CD4-positive, alpha-beta T cell (primary cell): ENCODE measurements at regions not wholly inside any gene's neighbourhood (a gene's known extent, or its start where the extent isn't known, plus 50 kb on each side); places are given as distances from the start of the nearest gene placed in this dataset.

Experiments used
- ATAC-seq: fragments of 200-7000 bp; cut with Tn5 transposase; one replicate; pipeline ENCODE4 v1.10.0; 2022; ENCODE audit warnings: mild to moderate bottlenecking; ENCODE audit not compliant: poor library complexity
- CTCF ChIA-PET: fragments of 350-600 bp; sonication (Branson Sonifier 250); formaldehyde crosslinking; loops from one replicate; lab custom pipeline; 2021; ENCODE audit warnings: antibody characterized with exemption, inconsistent platforms; lab: Charles Lee
- POLR2A ChIA-PET: fragments of 350-600 bp; sonication (Branson Sonifier 250); formaldehyde crosslinking; loops from one replicate; lab custom pipeline; 2021; ENCODE audit warnings: antibody characterized with exemption, inconsistent platforms; lab: Charles Lee
- DNase-seq, 14 experiments: peaks; one replicate each; pipeline ENCODE4 v3.0.0-alpha.2; 2013 to 2020; ENCODE audit warnings: mixed read lengths in 2 of 14
- H3K27ac ChIP-seq, 2 donors: one replicate each; pipeline versions ENCODE4 v1.5.1 to v1.7.0; 2013; ENCODE audit warnings: low read length in 2 of 2, low read depth in 1 of 2, mild to moderate bottlenecking in 1 of 2
- H3K27me3 ChIP-seq, 2 experiments: 1 replicate in 1 of 2; 2 replicates in 1 of 2; pipeline versions ENCODE4 v1.6.1 to v1.7.0; 2013; ENCODE audit warnings: low read length in 2 of 2, control low read depth in 1 of 2, mild to moderate bottlenecking in 1 of 2, moderate library complexity in 1 of 2; ENCODE audit not compliant: insufficient read depth in 2 of 2, control insufficient read depth in 1 of 2
- H3K36me3 ChIP-seq: one replicate; pipeline ENCODE4 v1.6.1; 2013; ENCODE audit warnings: low read length, control low read depth; ENCODE audit not compliant: insufficient read depth
- H3K4me1 ChIP-seq: one replicate; pipeline ENCODE4 v1.6.1; 2013; ENCODE audit warnings: low read length, control low read depth; ENCODE audit not compliant: insufficient read depth
- H3K4me3 ChIP-seq: one replicate; pipeline ENCODE4 v1.5.1; 2013; ENCODE audit warnings: mild to moderate bottlenecking, low read length, moderate library complexity
- H3K9me3 ChIP-seq, 2 experiments: 1 replicate in 1 of 2; 2 replicates in 1 of 2; pipeline versions ENCODE4 v1.6.1 to v1.7.0; 2013; ENCODE audit warnings: low read length in 2 of 2, mild to moderate bottlenecking in 2 of 2, control low read depth in 1 of 2, moderate library complexity in 1 of 2; ENCODE audit not compliant: control insufficient read depth in 1 of 2, insufficient read depth in 1 of 2
- H3K27ac Mint-ChIP-seq: one replicate; pipeline ENCODE4 v1.8.0; 2020; ENCODE audit warnings: mixed read lengths
- H3K27me3 Mint-ChIP-seq: one replicate; pipeline ENCODE4 v1.8.0; 2021; ENCODE audit warnings: mixed read lengths
- H3K36me3 Mint-ChIP-seq: one replicate; pipeline ENCODE4 v1.8.0; 2021; ENCODE audit warnings: low read depth, mixed read lengths
- H3K4me1 Mint-ChIP-seq: one replicate; pipeline ENCODE4 v1.8.0; 2021; ENCODE audit warnings: low read depth, mixed read lengths
- H3K4me3 Mint-ChIP-seq: one replicate; pipeline ENCODE4 v1.8.0; 2020; ENCODE audit warnings: mild to moderate bottlenecking, mixed read lengths
- H3K9me3 Mint-ChIP-seq: one replicate; pipeline ENCODE4 v1.8.0; 2020; ENCODE audit warnings: mixed read lengths
- intact Hi-C, 2 experiments: fragments of 100-400 bp; cut with DNase I in 1 of 2; cut with micrococcal nuclease in 1 of 2; formaldehyde crosslinking; loops; one replicate each; pipeline versions ENCODE4 v1.15.1 to v1.9.0; 2023 to 2025; cut with DNase I, micrococcal nuclease
- TF ChIP-seq, protein P1 (sequence below): fragments of 200-600 bp; IDR thresholded peaks from one replicate; pipeline ENCODE4 v1.8.0; 2022; ENCODE audit warnings: antibody characterized with exemption, mild to moderate bottlenecking

DNA sequence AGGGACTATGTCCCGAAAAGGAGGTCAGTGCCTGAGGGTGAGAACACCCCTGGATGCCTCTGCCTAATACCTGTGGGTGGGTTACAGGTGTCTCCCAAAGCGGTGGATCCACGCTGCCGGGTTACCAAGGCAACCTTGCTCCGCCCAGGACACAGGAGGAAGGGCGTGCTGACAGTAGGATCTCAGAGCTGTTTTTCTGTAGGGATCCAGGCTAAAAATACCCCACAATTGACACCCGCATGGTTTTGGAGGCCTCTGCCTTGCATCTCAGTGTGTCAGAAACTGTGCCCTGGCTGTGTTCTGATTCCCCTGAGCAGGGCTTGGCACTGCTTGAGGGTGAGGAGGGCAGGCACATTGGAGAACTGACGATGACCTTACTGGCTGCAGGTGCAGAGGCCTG is 118.0 kb downstream of the IER5 start:
- Mint-ChIP-seq H3K36me3 (no peaks in the 10 kb centered on the region), H3K27me3 (no peaks in the 10 kb centered on the region), H3K4me1 (no peaks in the 10 kb centered on the region), H3K27ac (no peak overlapping the region), H3K9me3 (no peaks in the 10 kb centered on the region), H3K4me3 (no peak overlapping the region)
- no peak for DNase-seq
- intact Hi-C loops = no loop called here
- TF ChIP-seq, protein P1, sequence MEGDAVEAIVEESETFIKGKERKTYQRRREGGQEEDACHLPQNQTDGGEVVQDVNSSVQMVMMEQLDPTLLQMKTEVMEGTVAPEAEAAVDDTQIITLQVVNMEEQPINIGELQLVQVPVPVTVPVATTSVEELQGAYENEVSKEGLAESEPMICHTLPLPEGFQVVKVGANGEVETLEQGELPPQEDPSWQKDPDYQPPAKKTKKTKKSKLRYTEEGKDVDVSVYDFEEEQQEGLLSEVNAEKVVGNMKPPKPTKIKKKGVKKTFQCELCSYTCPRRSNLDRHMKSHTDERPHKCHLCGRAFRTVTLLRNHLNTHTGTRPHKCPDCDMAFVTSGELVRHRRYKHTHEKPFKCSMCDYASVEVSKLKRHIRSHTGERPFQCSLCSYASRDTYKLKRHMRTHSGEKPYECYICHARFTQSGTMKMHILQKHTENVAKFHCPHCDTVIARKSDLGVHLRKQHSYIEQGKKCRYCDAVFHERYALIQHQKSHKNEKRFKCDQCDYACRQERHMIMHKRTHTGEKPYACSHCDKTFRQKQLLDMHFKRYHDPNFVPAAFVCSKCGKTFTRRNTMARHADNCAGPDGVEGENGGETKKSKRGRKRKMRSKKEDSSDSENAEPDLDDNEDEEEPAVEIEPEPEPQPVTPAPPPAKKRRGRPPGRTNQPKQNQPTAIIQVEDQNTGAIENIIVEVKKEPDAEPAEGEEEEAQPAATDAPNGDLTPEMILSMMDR = no peak
- no peak for ATAC-seq
- ChIA-PET CTCF (no interaction called here), POLR2A (no interaction called here)
- Histone ChIP-seq H3K27ac (no peak overlapping the region), H3K4me3 (no peak overlapping the region), H3K9me3 (no peaks in the 10 kb centered on the region), H3K27me3 (no peaks in the 10 kb centered on the region), H3K36me3 (no peaks in the 10 kb centered on the region), H3K4me1 (no peaks in the 10 kb centered on the region)

DNA sequence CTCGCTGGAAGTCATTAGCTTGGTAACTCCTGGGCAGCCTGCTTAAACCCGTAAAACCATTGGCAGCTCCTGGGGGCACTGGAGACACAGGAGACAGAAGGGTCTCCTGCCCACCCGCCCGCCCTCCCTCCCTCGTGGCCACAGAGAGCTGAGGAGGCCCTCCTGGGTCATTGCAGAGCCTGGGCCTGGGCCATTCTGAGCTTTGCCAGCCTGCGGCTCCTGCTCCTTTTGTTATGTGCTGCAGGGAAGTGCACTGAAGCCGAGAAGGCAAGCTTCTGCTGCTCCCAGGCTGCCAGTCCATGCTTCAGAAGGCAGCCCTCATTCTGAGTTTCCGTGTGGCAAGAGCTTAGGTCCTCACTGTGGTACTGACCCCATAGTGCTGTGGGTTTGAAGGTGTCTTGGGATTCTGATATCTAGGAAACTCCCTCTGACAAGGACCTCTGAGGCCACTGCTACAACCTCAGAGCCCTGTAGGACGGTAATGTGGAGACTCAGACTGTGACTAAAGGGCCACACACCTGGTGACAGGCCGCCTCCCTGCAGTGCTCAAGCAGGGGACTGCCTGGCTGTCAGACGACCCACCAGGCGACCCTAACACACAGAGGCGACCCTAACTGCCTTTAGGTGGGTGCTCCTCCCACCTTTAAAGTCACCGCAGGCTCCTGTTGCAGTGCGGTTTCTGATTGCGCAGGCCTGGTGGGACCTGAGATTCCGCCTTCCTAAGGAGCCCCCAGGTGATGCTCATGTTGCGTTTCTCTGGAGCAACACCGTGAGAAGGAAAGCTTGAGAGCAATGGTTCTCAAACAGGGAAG is 118.7 kb downstream of the IER5 start:
- intact Hi-C loops = no loop called here
- no peak overlapping the region for H3K4me3 Mint-ChIP-seq
- no peaks in the 10 kb centered on the region for H3K9me3 Mint-ChIP-seq
- CTCF ChIA-PET = interaction anchor here (1.3 kb wide), 1 partner anchor 17 kb away, joined by 5 read pairs; no protein-coding TSS in a partner anchor
- H3K36me3 Mint-ChIP-seq = no peaks in the 10 kb centered on the region
- ATAC-seq = no peak
- Histone ChIP-seq H3K27ac (no peak overlapping the region), H3K27me3 (no peaks in the 10 kb centered on the region), H3K9me3 (no peaks in the 10 kb centered on the region), H3K36me3 (no peaks in the 10 kb centered on the region), H3K4me1 (no peaks in the 10 kb centered on the region), H3K4me3 (no peak overlapping the region)
- TF ChIP-seq, protein P1 = no peak
- no peak overlapping the region for H3K27ac Mint-ChIP-seq
- H3K27me3 Mint-ChIP-seq = no peaks in the 10 kb centered on the region
- no peak for DNase-seq
- no peaks in the 10 kb centered on the region for H3K4me1 Mint-ChIP-seq
- POLR2A ChIA-PET = no interaction called here

DNA sequence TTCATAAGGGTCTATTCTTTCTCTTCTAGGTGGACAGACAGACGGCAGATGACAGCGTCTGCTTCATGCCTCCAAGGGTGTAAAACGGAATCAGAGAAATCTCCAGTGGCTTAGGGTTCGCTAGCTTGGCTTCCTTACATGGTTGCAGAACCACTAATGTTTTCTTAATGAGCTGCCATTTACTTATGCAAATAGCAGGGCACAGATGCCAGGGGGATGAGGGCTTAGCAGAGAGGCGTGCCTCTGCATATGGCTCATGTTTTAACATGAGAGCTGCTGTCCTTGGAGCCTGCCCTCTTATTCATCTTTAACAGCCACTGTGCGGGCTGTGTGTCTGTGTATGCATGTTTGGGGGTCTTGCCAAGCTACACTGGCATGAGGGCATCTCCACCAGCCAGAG is 119.6 kb downstream of the IER5 start:
- H3K4me1 Mint-ChIP-seq = no peaks in the 10 kb centered on the region
- Histone ChIP-seq H3K27ac (no peak overlapping the region), H3K4me1 (no peaks in the 10 kb centered on the region), H3K9me3 (no peaks in the 10 kb centered on the region), H3K36me3 (no peaks in the 10 kb centered on the region), H3K4me3 (no peak overlapping the region), H3K27me3 (no peaks in the 10 kb centered on the region)
- intact Hi-C loops = no loop called here
- H3K36me3 Mint-ChIP-seq = no peaks in the 10 kb centered on the region
- TF ChIP-seq, protein P1 = no peak
- DNase-seq (no peak), ATAC-seq (no peak)
- no peak overlapping the region for H3K4me3 Mint-ChIP-seq
- ChIA-PET CTCF (interaction anchor here (1.3 kb wide), 1 partner anchor 18 kb away, joined by 5 read pairs; no protein-coding TSS in a partner anchor), POLR2A (no interaction called here)
- no peaks in the 10 kb centered on the region for H3K27me3 Mint-ChIP-seq
- H3K9me3 Mint-ChIP-seq = no peaks in the 10 kb centered on the region
- H3K27ac Mint-ChIP-seq = no peak overlapping the region
